OCI-LY1 (cell line): ENCODE measurements at regions not wholly inside any gene's neighbourhood (a gene's known extent, or its start where the extent isn't known, plus 50 kb on each side); places are given as distances from the start of the nearest gene placed in this dataset.

Experiments
- H2AFZ ChIP-seq: fragments of 200-600 bp; sonication (generic), shearing (Covaris generic); 2 replicates; pipeline ENCODE4 v1.6.0; 2014; ENCODE audit warnings: antibody characterized with exemption, mild to moderate bottlenecking, low read length
- H3F3A ChIP-seq: fragments of 200-600 bp; sonication (generic), shearing (Covaris generic); 2 replicates; pipeline ENCODE4 v1.6.0; 2014; ENCODE audit warnings: mild to moderate bottlenecking, antibody characterized with exemption, low read length, moderate library complexity; ENCODE audit not compliant: insufficient read depth
- H3K27ac ChIP-seq: fragments of 200-600 bp; sonication (generic); 2 replicates; pipeline ENCODE4 v1.5.1; 2014; ENCODE audit warnings: low read length, mixed run types, mild to moderate bottlenecking, low read depth; ENCODE audit not compliant: poor library complexity, severe bottlenecking
- H3K27me3 ChIP-seq: fragments of 200-600 bp; sonication (generic); 2 replicates; pipeline ENCODE4 v1.6.0; 2014; ENCODE audit warnings: antibody characterized with exemption, mild to moderate bottlenecking, low read length, moderate library complexity; ENCODE audit not compliant: insufficient read depth
- H3K36me3 ChIP-seq: fragments of 200-600 bp; sonication (generic); 2 replicates; pipeline ENCODE4 v1.6.1; 2014; ENCODE audit warnings: mild to moderate bottlenecking, antibody characterized with exemption, low read length, moderate library complexity, mixed read lengths; ENCODE audit not compliant: insufficient read depth
- H3K4me1 ChIP-seq: fragments of 200-600 bp; sonication (generic); 2 replicates; pipeline ENCODE4 v1.5.1; 2014; ENCODE audit warnings: mild to moderate bottlenecking, low read length, moderate library complexity; ENCODE audit not compliant: insufficient read depth, severe bottlenecking
- H3K4me2 ChIP-seq: fragments of 200-600 bp; sonication (generic), shearing (Covaris generic); 2 replicates; pipeline ENCODE4 v1.6.1; 2014; ENCODE audit warnings: low read length
- H3K4me3 ChIP-seq: fragments of 200-600 bp; sonication (generic); 2 replicates; pipeline ENCODE4 v1.5.1; 2014; ENCODE audit warnings: low read length, low read depth, mild to moderate bottlenecking, mixed read lengths; ENCODE audit not compliant: poor library complexity, severe bottlenecking
- H3K79me2 ChIP-seq: fragments of 200-600 bp; shearing (Covaris generic); 2 replicates; pipeline ENCODE4 v1.6.1; 2016; ENCODE audit warnings: mixed run types, low read length, mixed read lengths; ENCODE audit not compliant: insufficient read depth
- H3K9ac ChIP-seq: fragments of 200-600 bp; sonication (generic), shearing (Covaris generic); 2 replicates; pipeline ENCODE4 v1.6.1; 2014; ENCODE audit warnings: mild to moderate bottlenecking, low read length, mixed read lengths
- H3K9me2 ChIP-seq: fragments of 200-600 bp; sonication (generic), shearing (Covaris generic); 2 replicates; pipeline ENCODE4 v1.6.1; 2014; ENCODE audit warnings: low read depth, mild to moderate bottlenecking, low read length, mixed read lengths
- H3K9me3 ChIP-seq: fragments of 200-600 bp; shearing (Covaris generic); 2 replicates; pipeline ENCODE4 v1.6.1; 2014; ENCODE audit warnings: low read length, mixed read lengths
- H4K20me1 ChIP-seq: fragments of 200-600 bp; sonication (generic), shearing (Covaris generic); 2 replicates; pipeline ENCODE4 v1.6.0; 2016; ENCODE audit warnings: mild to moderate bottlenecking, low read length; ENCODE audit not compliant: insufficient read depth
- CTCF ChIP-seq: fragments of 200-600 bp; sonication (generic), shearing (Covaris generic); IDR thresholded peaks from 2 replicates; pipeline ENCODE4 v1.5.1; 2017; ENCODE audit warnings: mild to moderate bottlenecking, antibody characterized with exemption, low read length, moderate library complexity, mixed read lengths
- EZH2 ChIP-seq: fragments of 200-600 bp; sonication (generic), shearing (Covaris generic); IDR thresholded peaks from 2 replicates; pipeline ENCODE4 v1.8.0; 2017; ENCODE audit warnings: borderline replicate concordance, mixed run types, mild to moderate bottlenecking, antibody characterized with exemption, low read length, moderate library complexity, mixed read lengths

- Histone ChIP-seq H3K27ac (no peak overlapping the region), H3K9me2 (no peaks in the 10 kb centered on the region), H3F3A (no peaks in the 10 kb centered on the region), H3K9ac (no peak overlapping the region), H3K4me2 (no peak overlapping the region), H3K36me3 (no peaks in the 10 kb centered on the region), H3K4me3 (no peak overlapping the region), H4K20me1 (no peaks in the 10 kb centered on the region), H3K79me2 (no peaks in the 10 kb centered on the region), H3K27me3 (no peaks in the 10 kb centered on the region), H3K4me1 (no peaks in the 10 kb centered on the region), H3K9me3 (no peaks in the 10 kb centered on the region), H2AFZ (no peak overlapping the region)
- TF ChIP-seq CTCF (no peak), EZH2 (no peak)
Measured at GRCh38 chr15:35888815-35889214, 342.9 kb upstream of the DPH6 start.

- Histone ChIP-seq H3K9me2 (no peaks in the 10 kb centered on the region), H3F3A (no peaks in the 10 kb centered on the region)
- TF ChIP-seq CTCF (no peak), EZH2 (no peak)
Measured at GRCh38 chr15:35907511-35907910, 361.5 kb upstream of the DPH6 start.

GRCh38 chr15:35909414-35909813 lies 363.4 kb upstream of the DPH6 start:
- TF ChIP-seq CTCF (no peak), EZH2 (no peak)
- H3K9ac ChIP-seq: no peak overlapping the region
- H3K27me3 ChIP-seq: no peaks in the 10 kb centered on the region
- no peaks in the 10 kb centered on the region for H3K4me1 ChIP-seq
- H2AFZ ChIP-seq: no peak overlapping the region
- no peaks in the 10 kb centered on the region for H3F3A ChIP-seq
- H3K4me3 ChIP-seq: no peak overlapping the region
- H3K4me2 ChIP-seq: no peak overlapping the region
- H3K36me3 ChIP-seq: no peaks in the 10 kb centered on the region
- no peaks in the 10 kb centered on the region for H3K9me3 ChIP-seq
- H4K20me1 ChIP-seq: no peaks in the 10 kb centered on the region
- H3K9me2 ChIP-seq: no peaks in the 10 kb centered on the region
- H3K27ac ChIP-seq: no peak overlapping the region
- no peaks in the 10 kb centered on the region for H3K79me2 ChIP-seq

More at GRCh38 chr15:35907511-35907910, 361.5 kb upstream of the DPH6 start:
- Histone ChIP-seq H3K4me1 (no peaks in the 10 kb centered on the region), H3K27me3 (no peaks in the 10 kb centered on the region), H3K27ac (no peak overlapping the region), H3K4me2 (no peak overlapping the region), H3K9me3 (no peaks in the 10 kb centered on the region), H3K4me3 (no peak overlapping the region), H3K36me3 (no peaks in the 10 kb centered on the region), H4K20me1 (no peaks in the 10 kb centered on the region), H3K79me2 (no peaks in the 10 kb centered on the region), H2AFZ (no peak overlapping the region), H3K9ac (no peak overlapping the region)
